ENCODE measurements at regions not wholly inside any gene's neighbourhood (a gene's known extent, or its start where the extent isn't known, plus 50 kb on each side); places are given as distances from the start of the nearest gene placed in this dataset.
A peak's percentile ranks its signal among the peaks of the same experiment; 100 is the strongest.

GRCh38 chr4:13250263-13250662 lies 233.9 kb downstream of the RAB28 start (continued):
- no peak for TF ChIP-seq SMAD3 (CRISPR knock-in tag; IDR thresholded peaks at IDR 0.05; ENCODE audit: borderline replicate concordance)
- no peak for TF ChIP-seq CREB1 (CRISPR knock-in tag; IDR thresholded peaks at IDR 0.05)
- TF ChIP-seq TP53 (CRISPR knock-in tag; IDR thresholded peaks at IDR 0.05): no peak
- no peak for TF ChIP-seq ZNF219 (CRISPR knock-in tag; IDR thresholded peaks at IDR 0.05; ENCODE audit: borderline replicate concordance)
- no peak for TF ChIP-seq ETV6 (CRISPR knock-in tag; IDR thresholded peaks at IDR 0.05)

DNA sequence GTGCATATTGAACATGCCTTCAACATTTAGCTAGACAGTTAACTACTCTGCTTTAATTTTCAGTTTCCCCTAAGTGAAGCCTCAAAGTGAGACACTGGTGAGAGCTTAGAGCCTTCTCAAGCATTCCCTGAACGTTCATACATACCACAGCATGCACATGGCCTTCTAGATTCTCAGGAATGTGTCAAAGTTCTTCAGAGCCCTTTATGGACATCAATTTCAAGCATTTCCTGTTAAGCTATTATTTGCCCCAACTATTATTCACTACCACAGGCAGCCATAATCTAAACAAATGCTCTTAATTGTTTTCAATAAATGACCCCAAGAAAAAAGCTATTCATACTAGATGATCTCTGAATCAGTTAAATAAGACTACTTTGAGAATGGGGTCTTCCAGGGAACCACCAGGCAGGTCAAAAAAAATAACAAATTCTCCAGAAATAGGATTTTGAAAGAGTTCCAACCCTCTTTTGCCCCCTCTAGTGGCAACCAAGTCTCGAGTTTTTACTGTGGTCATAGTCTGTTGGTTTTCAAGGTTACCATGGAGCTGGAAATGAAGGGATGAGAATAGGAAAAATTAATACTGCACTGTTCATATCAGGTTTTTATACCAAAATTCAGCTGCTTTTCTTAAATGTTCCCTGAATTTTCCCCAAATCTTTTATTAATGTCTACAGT lies 235.4 kb downstream of the RAB28 start:
- peaks cover 25% of the 10 kb centered on the region for H3K9me3 Mint-ChIP-seq
- no peaks in the 10 kb centered on the region for H3K27me3 Mint-ChIP-seq (ENCODE audit: low read depth)
- ChIA-PET CTCF (interaction anchor here (0.6 to 2.2 kb wide), 23 partner anchors 9 to 516 kb away, joined by 3 to 11 read pairs (median 4); no protein-coding TSS in a partner anchor), POLR2A (no interaction called here)
- H3K27ac Mint-ChIP-seq: no peak overlapping the region
- TF ChIP-seq GABPB1 (CRISPR knock-in tag; IDR thresholded peaks at IDR 0.05) (no peak), NR3C1 (CRISPR knock-in tag; conservative IDR thresholded peaks at IDR 0.05; ENCODE audit: low read depth) (no peak), SOX15 (CRISPR knock-in tag; IDR thresholded peaks at IDR 0.05) (no peak), NR2C2 (CRISPR knock-in tag; IDR thresholded peaks at IDR 0.05) (no peak), AFF4 (CRISPR knock-in tag; IDR thresholded peaks at IDR 0.05; ENCODE audit: borderline replicate concordance) (no peak)
- TF ChIP-seq, protein P1, sequence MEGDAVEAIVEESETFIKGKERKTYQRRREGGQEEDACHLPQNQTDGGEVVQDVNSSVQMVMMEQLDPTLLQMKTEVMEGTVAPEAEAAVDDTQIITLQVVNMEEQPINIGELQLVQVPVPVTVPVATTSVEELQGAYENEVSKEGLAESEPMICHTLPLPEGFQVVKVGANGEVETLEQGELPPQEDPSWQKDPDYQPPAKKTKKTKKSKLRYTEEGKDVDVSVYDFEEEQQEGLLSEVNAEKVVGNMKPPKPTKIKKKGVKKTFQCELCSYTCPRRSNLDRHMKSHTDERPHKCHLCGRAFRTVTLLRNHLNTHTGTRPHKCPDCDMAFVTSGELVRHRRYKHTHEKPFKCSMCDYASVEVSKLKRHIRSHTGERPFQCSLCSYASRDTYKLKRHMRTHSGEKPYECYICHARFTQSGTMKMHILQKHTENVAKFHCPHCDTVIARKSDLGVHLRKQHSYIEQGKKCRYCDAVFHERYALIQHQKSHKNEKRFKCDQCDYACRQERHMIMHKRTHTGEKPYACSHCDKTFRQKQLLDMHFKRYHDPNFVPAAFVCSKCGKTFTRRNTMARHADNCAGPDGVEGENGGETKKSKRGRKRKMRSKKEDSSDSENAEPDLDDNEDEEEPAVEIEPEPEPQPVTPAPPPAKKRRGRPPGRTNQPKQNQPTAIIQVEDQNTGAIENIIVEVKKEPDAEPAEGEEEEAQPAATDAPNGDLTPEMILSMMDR (IDR thresholded peaks at IDR 0.05): peak; percentile 15; the same call in 1 of the 2 replicates
- DNase-seq (ENCODE audit: low spot score) (no peak), ATAC-seq (no peak)
- H3K36me3 Mint-ChIP-seq: peaks cover 21% of the 10 kb centered on the region
- peaks cover 14% of the 10 kb centered on the region for H3K4me1 Mint-ChIP-seq
- no peak overlapping the region for H3K4me3 Mint-ChIP-seq

DNA sequence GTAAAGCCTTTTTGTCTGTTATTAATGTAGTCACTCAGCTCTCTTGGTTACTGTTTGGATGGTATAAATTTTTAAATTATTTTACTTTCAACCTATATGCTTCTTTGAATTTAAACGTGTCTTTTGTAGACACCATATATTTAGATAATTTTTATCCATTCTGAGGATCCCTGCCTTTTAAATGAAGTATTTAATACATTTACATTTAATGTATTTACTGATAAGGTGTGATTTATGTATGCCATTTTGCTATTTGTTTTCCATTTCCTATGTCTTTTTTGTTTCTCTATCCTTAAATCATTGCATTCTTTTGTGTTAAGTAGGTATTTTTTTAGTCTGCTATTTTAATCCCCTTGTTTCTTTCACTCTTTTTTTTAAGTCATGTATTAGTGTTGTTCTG lies 238.0 kb downstream of the RAB28 start:
- H3K27me3 Mint-ChIP-seq (ENCODE audit: low read depth): no peaks in the 10 kb centered on the region
- ATAC-seq: no peak
- H3K27ac Mint-ChIP-seq: no peak overlapping the region
- H3K36me3 Mint-ChIP-seq: peaks cover 21% of the 10 kb centered on the region
- no peak for DNase-seq (ENCODE audit: low spot score)
- ChIA-PET POLR2A (no interaction called here), CTCF (no interaction called here)
- TF ChIP-seq ZNF416 (CRISPR knock-in tag; IDR thresholded peaks at IDR 0.05) (no peak), GABPB1 (CRISPR knock-in tag; IDR thresholded peaks at IDR 0.05) (no peak)
- H3K9me3 Mint-ChIP-seq: peaks cover 32% of the 10 kb centered on the region
- H3K4me3 Mint-ChIP-seq: no peak overlapping the region
- peaks cover 10% of the 10 kb centered on the region for H3K4me1 Mint-ChIP-seq

- peaks cover 21% of the 10 kb centered on the region for H3K36me3 Mint-ChIP-seq
- no peak; the same call in 1 of the 2 replicates for ATAC-seq
- no peak for DNase-seq (ENCODE audit: low spot score)
- H3K9me3 Mint-ChIP-seq: peaks cover 32% of the 10 kb centered on the region
- no peak overlapping the region for H3K4me3 Mint-ChIP-seq
- ChIA-PET POLR2A (no interaction called here), CTCF (no interaction called here)
- H3K27ac Mint-ChIP-seq: no peak overlapping the region
- H3K27me3 Mint-ChIP-seq (ENCODE audit: low read depth): no peaks in the 10 kb centered on the region
- H3K4me1 Mint-ChIP-seq: peaks cover 10% of the 10 kb centered on the region
- TF ChIP-seq ELF4 (CRISPR knock-in tag; IDR thresholded peaks at IDR 0.05; ENCODE audit: low read depth): no peak
- no peak for TF ChIP-seq NFATC4 (CRISPR knock-in tag; IDR thresholded peaks at IDR 0.05)
- no peak for TF ChIP-seq HMGXB4 (CRISPR knock-in tag; IDR thresholded peaks at IDR 0.05)
- TF ChIP-seq PRRX2 (CRISPR knock-in tag; IDR thresholded peaks at IDR 0.05): no peak
These were observed 239.7 kb downstream of the RAB28 start for GRCh38 chr4:13244444-13244843.
